KOPT-K1 (cell line): ENCODE measurements at regions not wholly inside any gene's neighbourhood (a gene's known extent, or its start where the extent isn't known, plus 50 kb on each side); places are given as distances from the start of the nearest gene placed in this dataset.

Experiments
- H3K27ac ChIP-seq: fragments of 200-600 bp; sonication (generic); 2 replicates; pipeline ENCODE4 v1.5.1; 2016; ENCODE audit warnings: antibody characterized with exemption, mild to moderate bottlenecking, low read depth, low read length; ENCODE audit not compliant: poor library complexity, severe bottlenecking
- H3K36me3 ChIP-seq: fragments of 200-600 bp; sonication (generic); 2 replicates; pipeline ENCODE4 v1.5.1; 2017; ENCODE audit warnings: antibody characterized with exemption, mild to moderate bottlenecking, low read length, moderate library complexity; ENCODE audit not compliant: insufficient read depth
- H3K9me3 ChIP-seq: fragments of 200-600 bp; sonication (generic); 2 replicates; pipeline ENCODE4 v1.5.1; 2017; ENCODE audit warnings: antibody characterized with exemption, low read length, mild to moderate bottlenecking; ENCODE audit not compliant: insufficient read depth, poor library complexity, severe bottlenecking

GRCh38 chr2:65658881-65659280 lies 226.5 kb upstream of the SPRED2 start:
- Histone ChIP-seq H3K36me3 (no peaks in the 10 kb centered on the region), H3K9me3 (no peaks in the 10 kb centered on the region), H3K27ac (no peak overlapping the region)

- H3K9me3 ChIP-seq: no peaks in the 10 kb centered on the region
- no peaks in the 10 kb centered on the region for H3K36me3 ChIP-seq
- no peak overlapping the region for H3K27ac ChIP-seq
Measured at GRCh38 chr2:65658266-65658665, 225.9 kb upstream of the SPRED2 start.

- no peak overlapping the region for H3K27ac ChIP-seq
- H3K36me3 ChIP-seq: no peaks in the 10 kb centered on the region
- H3K9me3 ChIP-seq: no peaks in the 10 kb centered on the region
Measured at GRCh38 chr2:65656160-65656718, 223.8 kb upstream of the SPRED2 start.

- H3K27ac ChIP-seq: no peak overlapping the region
- no peaks in the 10 kb centered on the region for H3K9me3 ChIP-seq
- no peaks in the 10 kb centered on the region for H3K36me3 ChIP-seq
Measured at GRCh38 chr2:65655000-65655399, 222.6 kb upstream of the SPRED2 start.

- Histone ChIP-seq H3K36me3 (no peaks in the 10 kb centered on the region), H3K9me3 (no peaks in the 10 kb centered on the region), H3K27ac (no peak overlapping the region)
Measured at GRCh38 chr2:65654496-65654895, 222.1 kb upstream of the SPRED2 start.

GRCh38 chr2:65652066-65652465 lies 219.7 kb upstream of the SPRED2 start:
- Histone ChIP-seq H3K36me3 (no peaks in the 10 kb centered on the region), H3K27ac (no peak overlapping the region), H3K9me3 (no peaks in the 10 kb centered on the region)

- Histone ChIP-seq H3K36me3 (no peaks in the 10 kb centered on the region), H3K9me3 (no peaks in the 10 kb centered on the region), H3K27ac (no peak overlapping the region)
Measured at GRCh38 chr2:65649811-65650589, 217.6 kb upstream of the SPRED2 start.

GRCh38 chr2:65647249-65647842 lies 214.9 kb upstream of the SPRED2 start:
- no peaks in the 10 kb centered on the region for H3K9me3 ChIP-seq
- H3K27ac ChIP-seq: no peak overlapping the region
- H3K36me3 ChIP-seq: no peaks in the 10 kb centered on the region

GRCh38 chr2:65640793-65641103 lies 208.3 kb upstream of the SPRED2 start:
- H3K27ac ChIP-seq: no peak overlapping the region
- no peaks in the 10 kb centered on the region for H3K36me3 ChIP-seq
- no peaks in the 10 kb centered on the region for H3K9me3 ChIP-seq

GRCh38 chr2:65639156-65639864 lies 206.9 kb upstream of the SPRED2 start:
- H3K9me3 ChIP-seq: no peaks in the 10 kb centered on the region
- H3K36me3 ChIP-seq: no peaks in the 10 kb centered on the region
- no peak overlapping the region for H3K27ac ChIP-seq

GRCh38 chr2:65638443-65638842 lies 206.0 kb upstream of the SPRED2 start:
- no peaks in the 10 kb centered on the region for H3K9me3 ChIP-seq
- H3K27ac ChIP-seq: no peak overlapping the region
- H3K36me3 ChIP-seq: no peaks in the 10 kb centered on the region

GRCh38 chr2:65636813-65637483 lies 204.5 kb upstream of the SPRED2 start:
- H3K9me3 ChIP-seq: no peaks in the 10 kb centered on the region

GRCh38 chr2:65636024-65636423 lies 203.6 kb upstream of the SPRED2 start:
- Histone ChIP-seq H3K36me3 (no peaks in the 10 kb centered on the region), H3K27ac (no peak overlapping the region), H3K9me3 (no peaks in the 10 kb centered on the region)

More at GRCh38 chr2:65636813-65637483, 204.5 kb upstream of the SPRED2 start:
- Histone ChIP-seq H3K36me3 (no peaks in the 10 kb centered on the region), H3K27ac (no peak overlapping the region)

- no peaks in the 10 kb centered on the region for H3K36me3 ChIP-seq
- H3K9me3 ChIP-seq: no peaks in the 10 kb centered on the region
- no peak overlapping the region for H3K27ac ChIP-seq
Measured at GRCh38 chr2:65634304-65634703, 201.9 kb upstream of the SPRED2 start.

- no peak overlapping the region for H3K27ac ChIP-seq
- H3K36me3 ChIP-seq: no peaks in the 10 kb centered on the region
- no peaks in the 10 kb centered on the region for H3K9me3 ChIP-seq
Measured at GRCh38 chr2:65630643-65631042, 198.2 kb upstream of the SPRED2 start.
